ENCODE measurements at regions not wholly inside any gene's neighbourhood (a gene's known extent, or its start where the extent isn't known, plus 50 kb on each side); places are given as distances from the start of the nearest gene placed in this dataset.

DNA sequence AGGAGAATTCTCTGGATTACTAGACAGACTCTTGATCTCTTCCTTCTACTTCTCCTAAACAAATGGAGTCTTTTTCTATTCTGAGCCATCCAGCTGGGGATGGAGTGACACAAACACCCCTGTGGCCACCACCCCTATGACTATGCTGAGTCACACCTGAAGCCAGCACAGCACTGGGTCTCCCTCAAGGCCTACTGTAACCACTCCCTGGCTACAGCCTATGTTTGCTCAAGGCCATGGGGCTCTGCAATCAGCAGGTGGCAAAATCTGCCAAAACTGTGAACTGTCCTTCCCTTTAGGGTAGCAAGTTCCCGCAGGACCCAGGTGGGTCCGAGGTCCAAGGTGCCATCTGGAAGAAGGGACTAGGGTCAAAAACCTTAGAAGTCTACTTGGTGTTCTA, 132.3 kb downstream of the TINAG start:
- DNase-seq (ENCODE audit: extremely low spot score, unreplicated experiment) = no peak
- Mint-ChIP-seq H3K27me3 (ENCODE audit: unreplicated experiment) (no peaks in the 10 kb centered on the region), H3K9me3 (ENCODE audit: unreplicated experiment) (peaks cover 5% of the 10 kb centered on the region), H3K4me1 (ENCODE audit: unreplicated experiment) (no peaks in the 10 kb centered on the region), H3K27ac (ENCODE audit: unreplicated experiment) (no peak overlapping the region), H3K36me3 (ENCODE audit: unreplicated experiment) (no peaks in the 10 kb centered on the region), H3K4me3 (ENCODE audit: unreplicated experiment) (no peak overlapping the region)
- TF ChIP-seq, protein P1, sequence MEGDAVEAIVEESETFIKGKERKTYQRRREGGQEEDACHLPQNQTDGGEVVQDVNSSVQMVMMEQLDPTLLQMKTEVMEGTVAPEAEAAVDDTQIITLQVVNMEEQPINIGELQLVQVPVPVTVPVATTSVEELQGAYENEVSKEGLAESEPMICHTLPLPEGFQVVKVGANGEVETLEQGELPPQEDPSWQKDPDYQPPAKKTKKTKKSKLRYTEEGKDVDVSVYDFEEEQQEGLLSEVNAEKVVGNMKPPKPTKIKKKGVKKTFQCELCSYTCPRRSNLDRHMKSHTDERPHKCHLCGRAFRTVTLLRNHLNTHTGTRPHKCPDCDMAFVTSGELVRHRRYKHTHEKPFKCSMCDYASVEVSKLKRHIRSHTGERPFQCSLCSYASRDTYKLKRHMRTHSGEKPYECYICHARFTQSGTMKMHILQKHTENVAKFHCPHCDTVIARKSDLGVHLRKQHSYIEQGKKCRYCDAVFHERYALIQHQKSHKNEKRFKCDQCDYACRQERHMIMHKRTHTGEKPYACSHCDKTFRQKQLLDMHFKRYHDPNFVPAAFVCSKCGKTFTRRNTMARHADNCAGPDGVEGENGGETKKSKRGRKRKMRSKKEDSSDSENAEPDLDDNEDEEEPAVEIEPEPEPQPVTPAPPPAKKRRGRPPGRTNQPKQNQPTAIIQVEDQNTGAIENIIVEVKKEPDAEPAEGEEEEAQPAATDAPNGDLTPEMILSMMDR (IDR thresholded peaks at IDR 0.05) = no peak

DNA sequence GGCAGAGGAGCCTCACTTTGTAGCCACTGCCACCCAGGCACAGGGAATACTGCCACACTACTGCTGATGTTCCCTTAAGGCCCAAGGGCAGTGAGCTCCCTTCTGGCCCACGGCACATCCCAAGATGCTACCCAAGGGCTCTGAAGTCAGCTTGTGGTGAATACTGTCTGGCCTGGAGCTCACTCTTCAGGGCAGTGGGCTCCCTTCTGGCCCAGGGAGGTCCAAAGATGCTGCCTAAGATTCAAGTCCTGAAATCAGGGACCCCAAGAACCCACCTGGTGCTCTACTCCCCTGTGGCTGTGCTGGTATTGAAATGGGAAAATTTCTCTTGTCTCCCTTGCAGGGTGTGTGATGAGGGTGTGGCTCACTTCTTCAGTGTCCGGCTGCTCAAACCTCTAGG, 132.8 kb downstream of the TINAG start:
- no peaks in the 10 kb centered on the region for H3K27me3 Mint-ChIP-seq (ENCODE audit: unreplicated experiment)
- no peak overlapping the region for H3K4me3 Mint-ChIP-seq (ENCODE audit: unreplicated experiment)
- no peaks in the 10 kb centered on the region for H3K4me1 Mint-ChIP-seq (ENCODE audit: unreplicated experiment)
- H3K27ac Mint-ChIP-seq (ENCODE audit: unreplicated experiment) = no peak overlapping the region
- no peak for DNase-seq (ENCODE audit: extremely low spot score, unreplicated experiment)
- no peaks in the 10 kb centered on the region for H3K36me3 Mint-ChIP-seq (ENCODE audit: unreplicated experiment)
- TF ChIP-seq, protein P1 (IDR thresholded peaks at IDR 0.05) = no peak
- H3K9me3 Mint-ChIP-seq (ENCODE audit: unreplicated experiment) = peaks cover 5% of the 10 kb centered on the region

GRCh38 chr6:54441687-54442248, 133.5 kb downstream of the TINAG start:
- no peaks in the 10 kb centered on the region for H3K27me3 Mint-ChIP-seq (ENCODE audit: unreplicated experiment)
- H3K4me3 Mint-ChIP-seq (ENCODE audit: unreplicated experiment) = no peak overlapping the region
- DNase-seq (ENCODE audit: extremely low spot score, unreplicated experiment) = no peak
- H3K4me1 Mint-ChIP-seq (ENCODE audit: unreplicated experiment) = no peaks in the 10 kb centered on the region
- H3K9me3 Mint-ChIP-seq (ENCODE audit: unreplicated experiment) = peaks cover 5% of the 10 kb centered on the region
- H3K36me3 Mint-ChIP-seq (ENCODE audit: unreplicated experiment) = no peaks in the 10 kb centered on the region
- TF ChIP-seq, protein P1 (IDR thresholded peaks at IDR 0.05) = no peak
- no peak overlapping the region for H3K27ac Mint-ChIP-seq (ENCODE audit: unreplicated experiment)

- Mint-ChIP-seq H3K9me3 (ENCODE audit: unreplicated experiment) (peaks cover 5% of the 10 kb centered on the region), H3K4me1 (ENCODE audit: unreplicated experiment) (no peaks in the 10 kb centered on the region), H3K36me3 (ENCODE audit: unreplicated experiment) (no peaks in the 10 kb centered on the region), H3K27ac (ENCODE audit: unreplicated experiment) (no peak overlapping the region), H3K4me3 (ENCODE audit: unreplicated experiment) (no peak overlapping the region), H3K27me3 (ENCODE audit: unreplicated experiment) (no peaks in the 10 kb centered on the region)
- TF ChIP-seq, protein P1 (IDR thresholded peaks at IDR 0.05) = no peak
- no peak for DNase-seq (ENCODE audit: extremely low spot score, unreplicated experiment)
Observed at GRCh38 chr6:54445207-54445606, 137.0 kb downstream of the TINAG start.

DNA sequence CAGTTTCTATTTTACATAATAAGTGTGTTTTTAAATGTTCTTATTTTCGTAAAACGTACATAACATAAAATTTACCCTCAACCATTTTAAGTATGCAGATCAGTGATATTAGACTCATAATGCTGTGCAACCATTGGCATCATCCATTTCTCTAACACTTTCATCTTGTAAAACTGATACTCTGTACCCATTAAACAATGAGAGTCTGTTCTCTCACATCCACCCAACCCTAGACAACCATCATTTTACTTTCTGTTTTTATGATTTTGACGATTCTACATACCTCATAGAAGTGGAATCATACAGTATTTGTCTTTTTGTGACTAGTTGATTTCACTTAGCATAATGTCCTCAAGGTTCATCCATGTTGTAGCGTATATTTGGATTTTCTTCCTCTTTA, 140.4 kb downstream of the TINAG start:
- no peaks in the 10 kb centered on the region for H3K36me3 Mint-ChIP-seq (ENCODE audit: unreplicated experiment)
- TF ChIP-seq, protein P1 (IDR thresholded peaks at IDR 0.05) = no peak
- H3K27me3 Mint-ChIP-seq (ENCODE audit: unreplicated experiment) = no peaks in the 10 kb centered on the region
- no peak overlapping the region for H3K4me3 Mint-ChIP-seq (ENCODE audit: unreplicated experiment)
- peaks cover 3% of the 10 kb centered on the region for H3K9me3 Mint-ChIP-seq (ENCODE audit: unreplicated experiment)
- no peak for DNase-seq (ENCODE audit: extremely low spot score, unreplicated experiment)
- H3K27ac Mint-ChIP-seq (ENCODE audit: unreplicated experiment) = no peak overlapping the region
- H3K4me1 Mint-ChIP-seq (ENCODE audit: unreplicated experiment) = no peaks in the 10 kb centered on the region
